Neural progenitor cell (in vitro differentiated cells): ENCODE measurements at regions not wholly inside any gene's neighbourhood (a gene's known extent, or its start where the extent isn't known, plus 50 kb on each side); places are given as distances from the start of the nearest gene placed in this dataset.

Experiments used
- EZH2 ChIP-seq: fragments of 200-600 bp; sonication (generic); IDR thresholded peaks from 2 replicates; pipeline ENCODE4 v1.6.1; 2017; ENCODE audit warnings: antibody characterized with exemption, mild to moderate bottlenecking, moderate library complexity
- EZH2phosphoT487 ChIP-seq: fragments of 200-600 bp; sonication (generic); IDR thresholded peaks from 2 replicates; pipeline ENCODE4 v1.6.1; 2017; ENCODE audit warnings: antibody characterized with exemption
- TF ChIP-seq, protein P1 (sequence below): fragments of 200-600 bp; sonication (generic); IDR thresholded peaks from 2 replicates; pipeline ENCODE4 v1.5.1; 2017; ENCODE audit warnings: antibody characterized with exemption, mild to moderate bottlenecking

- TF ChIP-seq, protein P1, sequence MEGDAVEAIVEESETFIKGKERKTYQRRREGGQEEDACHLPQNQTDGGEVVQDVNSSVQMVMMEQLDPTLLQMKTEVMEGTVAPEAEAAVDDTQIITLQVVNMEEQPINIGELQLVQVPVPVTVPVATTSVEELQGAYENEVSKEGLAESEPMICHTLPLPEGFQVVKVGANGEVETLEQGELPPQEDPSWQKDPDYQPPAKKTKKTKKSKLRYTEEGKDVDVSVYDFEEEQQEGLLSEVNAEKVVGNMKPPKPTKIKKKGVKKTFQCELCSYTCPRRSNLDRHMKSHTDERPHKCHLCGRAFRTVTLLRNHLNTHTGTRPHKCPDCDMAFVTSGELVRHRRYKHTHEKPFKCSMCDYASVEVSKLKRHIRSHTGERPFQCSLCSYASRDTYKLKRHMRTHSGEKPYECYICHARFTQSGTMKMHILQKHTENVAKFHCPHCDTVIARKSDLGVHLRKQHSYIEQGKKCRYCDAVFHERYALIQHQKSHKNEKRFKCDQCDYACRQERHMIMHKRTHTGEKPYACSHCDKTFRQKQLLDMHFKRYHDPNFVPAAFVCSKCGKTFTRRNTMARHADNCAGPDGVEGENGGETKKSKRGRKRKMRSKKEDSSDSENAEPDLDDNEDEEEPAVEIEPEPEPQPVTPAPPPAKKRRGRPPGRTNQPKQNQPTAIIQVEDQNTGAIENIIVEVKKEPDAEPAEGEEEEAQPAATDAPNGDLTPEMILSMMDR, result no peak
- TF ChIP-seq EZH2 (no peak), EZH2phosphoT487 (no peak)
These were observed 672.4 kb upstream of the MARCKS start for GRCh38 chr6:113184736-113185135.
